ENCODE measurements at regions not wholly inside any gene's neighbourhood (a gene's known extent, or its start where the extent isn't known, plus 50 kb on each side); places are given as distances from the start of the nearest gene placed in this dataset.

- ATAC-seq (no peak), DNase-seq (no peak), FAIRE-seq (no peak)
- Histone ChIP-seq H3K4me3 (no peak overlapping the region), H3K4me1 (no peaks in the 10 kb centered on the region), H3K9me3 (no peaks in the 10 kb centered on the region), H3K27me3 (no peaks in the 10 kb centered on the region), H3K27ac (no peak overlapping the region), H3K36me3 (no peaks in the 10 kb centered on the region)
- intact Hi-C loops (cut with DNase I): no loop called here
- 34 to 37% methylated on average over 4 of the region's 4 CpGs for WGBS, 2 donors
- TF ChIP-seq CTCF (IDR thresholded peaks at IDR 0.05): no peak
Measured at GRCh38 chr3:176415661-176416295, 781.5 kb downstream of the TBL1XR1 start.

GRCh38 chr3:176412771-176413170, 784.5 kb downstream of the TBL1XR1 start:
- Histone ChIP-seq H3K36me3 (no peaks in the 10 kb centered on the region), H3K9me3 (no peaks in the 10 kb centered on the region), H3K4me3 (no peak overlapping the region), H3K4me1 (no peaks in the 10 kb centered on the region), H3K27ac (no peak overlapping the region), H3K27me3 (no peaks in the 10 kb centered on the region)
- DNase-seq (no peak), FAIRE-seq (no peak), ATAC-seq (no peak)
- intact Hi-C loops (cut with DNase I): no loop called here
- no peak for TF ChIP-seq CTCF (IDR thresholded peaks at IDR 0.05)
- 88% methylated on average over 3 of the region's 3 CpGs for WGBS, 2 donors

GRCh38 chr3:176403531-176403930, 793.8 kb downstream of the TBL1XR1 start:
- H3K27me3 ChIP-seq: no peaks in the 10 kb centered on the region
- FAIRE-seq (no peak), ATAC-seq (no peak), DNase-seq (no peak)
- no peaks in the 10 kb centered on the region for H3K36me3 ChIP-seq
- WGBS, 2 donors: 62 to 90% methylated on average over 1 of the region's 1 CpG
- H3K27ac ChIP-seq: no peak overlapping the region
- H3K9me3 ChIP-seq: no peaks in the 10 kb centered on the region
- no peak overlapping the region for H3K4me3 ChIP-seq
- no peak for TF ChIP-seq CTCF (IDR thresholded peaks at IDR 0.05)
- no peaks in the 10 kb centered on the region for H3K4me1 ChIP-seq
- intact Hi-C loops (cut with DNase I): no loop called here

- no peak overlapping the region for H3K4me3 ChIP-seq
- no peak for TF ChIP-seq CTCF (IDR thresholded peaks at IDR 0.05)
- no peaks in the 10 kb centered on the region for H3K27me3 ChIP-seq
- 70 to 80% methylated on average over 3 of the region's 3 CpGs for WGBS, 2 donors
- no peaks in the 10 kb centered on the region for H3K9me3 ChIP-seq
- FAIRE-seq: no peak
- no peaks in the 10 kb centered on the region for H3K36me3 ChIP-seq
- intact Hi-C loops (cut with DNase I): no loop called here
- no peak for DNase-seq
- H3K4me1 ChIP-seq: no peaks in the 10 kb centered on the region
- H3K27ac ChIP-seq: no peak overlapping the region
- no peak for ATAC-seq
Measured at GRCh38 chr3:176401211-176401610, 796.1 kb downstream of the TBL1XR1 start.

GRCh38 chr3:176399193-176399592, 798.1 kb downstream of the TBL1XR1 start:
- H3K4me3 ChIP-seq: no peak overlapping the region
- H3K27me3 ChIP-seq: no peaks in the 10 kb centered on the region
- no peak for TF ChIP-seq CTCF (IDR thresholded peaks at IDR 0.05)
- intact Hi-C loops (cut with DNase I): no loop called here
- H3K36me3 ChIP-seq: no peaks in the 10 kb centered on the region
- ATAC-seq: no peak
- no peak for FAIRE-seq
- H3K9me3 ChIP-seq: no peaks in the 10 kb centered on the region
- H3K27ac ChIP-seq: no peak overlapping the region
- 66 to 82% methylated on average over 2 of the region's 2 CpGs for WGBS, 2 donors
- no peak for DNase-seq
- H3K4me1 ChIP-seq: no peaks in the 10 kb centered on the region
